Fibroblast of mammary gland (primary cell): ENCODE measurements at regions not wholly inside any gene's neighbourhood (a gene's known extent, or its start where the extent isn't known, plus 50 kb on each side); places are given as distances from the start of the nearest gene placed in this dataset.

ENCODE experiments used
- DNase-seq: peaks from one replicate; pipeline ENCODE4 v3.0.0-alpha.2; 2010; ENCODE audit warnings: low read depth
- H3K4me3 ChIP-seq: 2 replicates; pipeline ENCODE4 v1.5.1; 2011; ENCODE audit warnings: low read depth, mild to moderate bottlenecking, low read length, moderate library complexity; ENCODE audit not compliant: control insufficient read depth
- CTCF ChIP-seq: conservative IDR thresholded peaks from 2 replicates; pipeline ENCODE4 v1.5.1; 2011; ENCODE audit warnings: low read depth, low read length, inconsistent platforms; ENCODE audit not compliant: control insufficient read depth, insufficient read depth

- no peak for TF ChIP-seq CTCF
- DNase-seq: no peak
- H3K4me3 ChIP-seq: no peak overlapping the region
Measured at GRCh38 chr7:46802479-46802878, 779.4 kb downstream of the TNS3 start.

- no peak overlapping the region for H3K4me3 ChIP-seq
- no peak for TF ChIP-seq CTCF
- peak; percentile 49 for DNase-seq
Measured at GRCh38 chr7:46791188-46791587, 790.7 kb downstream of the TNS3 start.

- no peak for TF ChIP-seq CTCF
- no peak for DNase-seq
- H3K4me3 ChIP-seq: no peak overlapping the region
Measured at GRCh38 chr7:46786995-46787394, 794.9 kb downstream of the TNS3 start.

- peak; percentile 22 for DNase-seq
- no peak overlapping the region for H3K4me3 ChIP-seq
- no peak for TF ChIP-seq CTCF
Measured at GRCh38 chr7:46786221-46786954, 795.5 kb downstream of the TNS3 start.

- H3K4me3 ChIP-seq: no peak overlapping the region
- peak; percentile 85 for DNase-seq
- TF ChIP-seq CTCF: no peak
Measured at GRCh38 chr7:46784732-46785131, 797.2 kb downstream of the TNS3 start.

- no peak for TF ChIP-seq CTCF
- no peak overlapping the region for H3K4me3 ChIP-seq
- no peak for DNase-seq
Measured at GRCh38 chr7:46781901-46782439, 799.9 kb downstream of the TNS3 start.
